ENCODE measurements at regions not wholly inside any gene's neighbourhood (a gene's known extent, or its start where the extent isn't known, plus 50 kb on each side); places are given as distances from the start of the nearest gene placed in this dataset.

DNA sequence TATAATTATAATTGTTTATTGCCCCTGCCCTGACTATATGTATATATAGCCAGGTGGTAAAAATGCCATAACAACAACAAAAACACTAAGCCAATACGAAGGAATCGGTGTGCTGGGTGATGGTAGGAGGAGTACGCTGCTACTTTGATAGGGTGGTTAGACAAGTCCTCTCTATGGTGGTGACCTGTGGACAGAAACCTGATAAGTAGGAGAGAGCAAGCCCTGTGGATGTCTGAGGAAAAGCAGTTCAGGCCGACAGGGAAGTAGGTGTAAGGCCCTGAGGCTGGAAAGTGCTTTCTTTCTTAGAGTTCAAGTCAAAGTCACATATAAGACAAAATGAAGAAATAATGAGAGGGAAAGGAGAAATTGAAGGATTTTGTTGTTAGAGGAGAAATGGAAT lies 823.8 kb upstream of the CELF2 start:
- Histone ChIP-seq H3K9me3 (ENCODE audit: control insufficient read depth in 5 of 5, low read length in 5 of 5) (no peaks in the 10 kb centered on the region), H3K4me3 (ENCODE audit: low read depth in 1 of 5, low read length in 5 of 5) (no peak overlapping the region), H3K27ac (ENCODE audit: low read depth, low read length) (no peak overlapping the region), H3K27me3 (ENCODE audit: control insufficient read depth in 5 of 5, insufficient read depth in 4 of 5, low read length in 5 of 5) (no peaks in the 10 kb centered on the region), H3K36me3 (ENCODE audit: control insufficient read depth in 5 of 5, insufficient read depth in 5 of 5, low read length in 5 of 5) (no peaks in the 10 kb centered on the region), H3K9ac (ENCODE audit: low read length in 5 of 5) (no peak overlapping the region), H3K4me1 (ENCODE audit: control insufficient read depth in 5 of 5, insufficient read depth in 5 of 5, low read length in 5 of 5) (no peaks in the 10 kb centered on the region)

DNA sequence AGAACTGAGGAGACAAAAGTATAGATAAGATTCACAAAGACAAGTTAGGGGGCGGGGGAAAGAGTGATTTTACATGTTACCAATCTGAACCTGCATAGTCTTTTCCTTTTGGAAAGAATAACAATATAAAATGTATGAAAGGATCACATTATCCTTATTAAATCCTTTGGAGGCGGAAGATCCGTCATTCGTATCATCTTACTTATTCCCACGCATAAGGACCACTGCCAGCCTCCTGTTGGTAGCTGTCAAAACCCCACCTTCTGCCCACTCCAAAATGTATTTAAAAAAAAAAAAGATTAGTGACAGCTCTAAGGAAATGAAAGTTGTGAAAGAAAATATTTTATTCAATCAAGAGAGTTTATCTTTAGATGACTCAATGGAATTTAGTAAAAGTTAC lies 821.0 kb upstream of the CELF2 start:
- Histone ChIP-seq H3K4me1 (ENCODE audit: control insufficient read depth in 5 of 5, insufficient read depth in 5 of 5, low read length in 5 of 5) (no peaks in the 10 kb centered on the region), H3K27me3 (ENCODE audit: control insufficient read depth in 5 of 5, insufficient read depth in 4 of 5, low read length in 5 of 5) (no peaks in the 10 kb centered on the region), H3K9ac (ENCODE audit: low read length in 5 of 5) (no peak overlapping the region), H3K27ac (ENCODE audit: low read depth, low read length) (no peak overlapping the region), H3K4me3 (ENCODE audit: low read depth in 1 of 5, low read length in 5 of 5) (no peak overlapping the region), H3K9me3 (ENCODE audit: control insufficient read depth in 5 of 5, low read length in 5 of 5) (no peaks in the 10 kb centered on the region), H3K36me3 (ENCODE audit: control insufficient read depth in 5 of 5, insufficient read depth in 5 of 5, low read length in 5 of 5) (no peaks in the 10 kb centered on the region)

DNA sequence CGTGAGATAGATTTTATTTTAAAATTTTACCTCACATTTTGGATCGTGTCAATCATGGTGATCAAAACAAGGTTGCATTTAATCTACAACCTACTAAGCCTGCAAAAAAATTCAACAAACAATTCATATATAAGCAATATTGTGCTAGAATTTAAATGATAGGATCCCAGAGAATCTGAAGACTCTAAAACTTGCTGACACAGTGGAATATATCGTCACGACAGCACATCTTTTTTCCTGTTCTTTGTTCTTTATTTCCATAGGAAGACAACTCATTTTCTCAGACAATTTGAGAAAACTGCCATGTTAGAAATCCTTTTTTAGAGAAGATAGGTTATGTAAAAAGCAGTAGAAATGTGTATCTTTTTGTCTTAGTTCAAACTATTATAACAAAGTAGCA lies 820.2 kb upstream of the CELF2 start:
- Histone ChIP-seq H3K4me1 (ENCODE audit: control insufficient read depth in 5 of 5, insufficient read depth in 5 of 5, low read length in 5 of 5) (no peaks in the 10 kb centered on the region), H3K4me3 (ENCODE audit: low read depth in 1 of 5, low read length in 5 of 5) (no peak overlapping the region), H3K27me3 (ENCODE audit: control insufficient read depth in 5 of 5, insufficient read depth in 4 of 5, low read length in 5 of 5) (no peaks in the 10 kb centered on the region), H3K27ac (ENCODE audit: low read depth, low read length) (no peak overlapping the region), H3K36me3 (ENCODE audit: control insufficient read depth in 5 of 5, insufficient read depth in 5 of 5, low read length in 5 of 5) (no peaks in the 10 kb centered on the region), H3K9ac (ENCODE audit: low read length in 5 of 5) (no peak overlapping the region), H3K9me3 (ENCODE audit: control insufficient read depth in 5 of 5, low read length in 5 of 5) (no peaks in the 10 kb centered on the region)

GRCh38 chr10:10198363-10198762 lies 819.3 kb upstream of the CELF2 start:
- H3K4me1 ChIP-seq (ENCODE audit: control insufficient read depth in 5 of 5, insufficient read depth in 5 of 5, low read length in 5 of 5): no peaks in the 10 kb centered on the region
- H3K27me3 ChIP-seq (ENCODE audit: control insufficient read depth in 5 of 5, insufficient read depth in 4 of 5, low read length in 5 of 5): no peaks in the 10 kb centered on the region
- H3K27ac ChIP-seq (ENCODE audit: low read depth, low read length): no peak overlapping the region
- H3K36me3 ChIP-seq (ENCODE audit: control insufficient read depth in 5 of 5, insufficient read depth in 5 of 5, low read length in 5 of 5): no peaks in the 10 kb centered on the region
- no peak overlapping the region for H3K4me3 ChIP-seq (ENCODE audit: low read depth in 1 of 5, low read length in 5 of 5)
- no peak overlapping the region for H3K9ac ChIP-seq (ENCODE audit: low read length in 5 of 5)
- peaks cover 0 to 6% (median 0%) of the 10 kb centered on the region in 5 donors for H3K9me3 ChIP-seq (ENCODE audit: control insufficient read depth in 5 of 5, low read length in 5 of 5)

GRCh38 chr10:10204415-10204814 lies 813.3 kb upstream of the CELF2 start:
- H3K27ac ChIP-seq (ENCODE audit: low read depth, low read length): no peak overlapping the region
- no peaks in the 10 kb centered on the region for H3K27me3 ChIP-seq (ENCODE audit: control insufficient read depth in 5 of 5, insufficient read depth in 4 of 5, low read length in 5 of 5)
- H3K4me1 ChIP-seq (ENCODE audit: control insufficient read depth in 5 of 5, insufficient read depth in 5 of 5, low read length in 5 of 5): peaks cover 0 to 3% (median 3%) of the 10 kb centered on the region in 5 donors
- H3K9me3 ChIP-seq (ENCODE audit: control insufficient read depth in 5 of 5, low read length in 5 of 5): peaks cover 0 to 20% (median 5%) of the 10 kb centered on the region in 5 donors
- H3K9ac ChIP-seq (ENCODE audit: low read length in 5 of 5): no peak overlapping the region
- H3K36me3 ChIP-seq (ENCODE audit: control insufficient read depth in 5 of 5, insufficient read depth in 5 of 5, low read length in 5 of 5): no peaks in the 10 kb centered on the region
- no peak overlapping the region for H3K4me3 ChIP-seq (ENCODE audit: low read depth in 1 of 5, low read length in 5 of 5)

GRCh38 chr10:10205906-10206305 lies 811.8 kb upstream of the CELF2 start:
- Histone ChIP-seq H3K36me3 (ENCODE audit: control insufficient read depth in 5 of 5, insufficient read depth in 5 of 5, low read length in 5 of 5) (no peaks in the 10 kb centered on the region), H3K27ac (ENCODE audit: low read depth, low read length) (no peak overlapping the region), H3K9ac (ENCODE audit: low read length in 5 of 5) (no peak overlapping the region), H3K4me3 (ENCODE audit: low read depth in 1 of 5, low read length in 5 of 5) (no peak overlapping the region), H3K27me3 (ENCODE audit: control insufficient read depth in 5 of 5, insufficient read depth in 4 of 5, low read length in 5 of 5) (no peaks in the 10 kb centered on the region), H3K4me1 (ENCODE audit: control insufficient read depth in 5 of 5, insufficient read depth in 5 of 5, low read length in 5 of 5) (peaks cover 0 to 3% (median 3%) of the 10 kb centered on the region in 5 donors), H3K9me3 (ENCODE audit: control insufficient read depth in 5 of 5, low read length in 5 of 5) (peaks cover 0 to 20% (median 5%) of the 10 kb centered on the region in 5 donors)

DNA sequence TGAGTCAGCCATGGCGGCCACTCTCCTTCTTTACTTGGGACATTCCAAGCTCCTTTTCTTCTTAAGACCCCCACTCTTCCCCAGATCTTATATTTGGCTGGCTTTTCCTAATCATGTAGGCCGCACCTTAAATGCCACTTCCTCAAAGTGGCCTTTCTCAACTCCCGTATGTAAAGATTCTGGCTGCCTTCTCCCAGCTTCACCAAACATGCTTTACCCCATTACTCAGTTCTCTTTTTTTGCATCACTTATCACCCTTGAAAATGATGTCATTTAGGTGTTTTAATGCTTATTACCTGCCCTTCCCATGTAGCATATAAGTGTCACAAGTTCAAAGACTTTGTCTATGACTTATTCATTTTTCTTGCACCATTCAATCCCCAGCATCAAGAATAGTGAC lies 810.1 kb upstream of the CELF2 start:
- peaks cover 0 to 3% (median 3%) of the 10 kb centered on the region in 5 donors for H3K4me1 ChIP-seq (ENCODE audit: control insufficient read depth in 5 of 5, insufficient read depth in 5 of 5, low read length in 5 of 5)
- H3K4me3 ChIP-seq (ENCODE audit: low read depth in 1 of 5, low read length in 5 of 5): no peak overlapping the region
- no peak overlapping the region for H3K27ac ChIP-seq (ENCODE audit: low read depth, low read length)
- H3K9ac ChIP-seq (ENCODE audit: low read length in 5 of 5): no peak overlapping the region
- H3K9me3 ChIP-seq (ENCODE audit: control insufficient read depth in 5 of 5, low read length in 5 of 5): peaks cover 0 to 20% (median 5%) of the 10 kb centered on the region in 5 donors
- H3K36me3 ChIP-seq (ENCODE audit: control insufficient read depth in 5 of 5, insufficient read depth in 5 of 5, low read length in 5 of 5): no peaks in the 10 kb centered on the region
- no peaks in the 10 kb centered on the region for H3K27me3 ChIP-seq (ENCODE audit: control insufficient read depth in 5 of 5, insufficient read depth in 4 of 5, low read length in 5 of 5)

DNA sequence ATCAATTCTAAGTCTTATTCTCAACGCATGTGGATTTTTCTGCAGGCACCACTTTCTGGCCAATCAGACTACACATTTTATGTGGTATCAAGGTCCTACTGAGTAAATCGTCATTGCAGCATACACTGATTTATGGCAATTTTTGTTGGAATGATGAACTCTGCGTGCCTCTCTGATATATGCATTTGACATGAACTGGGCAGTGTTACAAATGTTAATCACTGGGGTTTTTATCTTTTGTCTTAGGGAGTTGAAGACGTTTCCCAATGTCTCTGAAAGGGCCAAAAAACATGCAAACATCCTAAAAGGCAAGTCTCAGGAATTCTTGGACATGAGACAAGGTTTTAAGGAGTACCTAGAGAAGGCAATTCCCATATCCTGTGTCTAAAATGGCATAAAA lies 809.5 kb upstream of the CELF2 start:
- no peak overlapping the region for H3K9ac ChIP-seq (ENCODE audit: low read length in 5 of 5)
- no peaks in the 10 kb centered on the region for H3K27me3 ChIP-seq (ENCODE audit: control insufficient read depth in 5 of 5, insufficient read depth in 4 of 5, low read length in 5 of 5)
- H3K36me3 ChIP-seq (ENCODE audit: control insufficient read depth in 5 of 5, insufficient read depth in 5 of 5, low read length in 5 of 5): no peaks in the 10 kb centered on the region
- peaks cover 0 to 3% (median 3%) of the 10 kb centered on the region in 5 donors for H3K4me1 ChIP-seq (ENCODE audit: control insufficient read depth in 5 of 5, insufficient read depth in 5 of 5, low read length in 5 of 5)
- no peak overlapping the region for H3K27ac ChIP-seq (ENCODE audit: low read depth, low read length)
- no peak overlapping the region for H3K4me3 ChIP-seq (ENCODE audit: low read depth in 1 of 5, low read length in 5 of 5)
- H3K9me3 ChIP-seq (ENCODE audit: control insufficient read depth in 5 of 5, low read length in 5 of 5): peaks cover 0 to 17% (median 4%) of the 10 kb centered on the region in 5 donors

DNA sequence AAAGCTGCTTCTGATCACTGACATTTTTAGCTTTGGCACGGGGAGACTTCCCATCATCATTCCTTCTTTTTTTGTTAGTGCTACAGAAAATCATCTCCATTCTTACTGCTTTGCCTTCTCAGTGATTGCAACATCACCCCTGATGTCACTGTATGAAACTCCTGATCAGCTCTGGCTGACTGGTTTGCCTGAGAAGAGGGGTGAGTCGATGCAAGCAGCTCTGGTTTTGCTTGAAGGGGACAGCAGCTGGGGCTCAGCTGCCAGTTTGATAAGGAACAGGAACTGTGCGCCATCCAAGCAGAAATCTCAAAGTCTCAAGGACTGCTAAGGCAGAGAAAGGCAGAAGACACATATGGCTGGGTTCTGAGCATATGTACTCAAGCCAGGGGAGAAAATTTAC lies 808.5 kb upstream of the CELF2 start:
- Histone ChIP-seq H3K4me3 (ENCODE audit: low read depth in 1 of 5, low read length in 5 of 5) (no peak overlapping the region), H3K9me3 (ENCODE audit: control insufficient read depth in 5 of 5, low read length in 5 of 5) (peaks cover 0 to 8% (median 4%) of the 10 kb centered on the region in 5 donors), H3K27ac (ENCODE audit: low read depth, low read length) (no peak overlapping the region), H3K36me3 (ENCODE audit: control insufficient read depth in 5 of 5, insufficient read depth in 5 of 5, low read length in 5 of 5) (no peaks in the 10 kb centered on the region), H3K9ac (ENCODE audit: low read length in 5 of 5) (no peak overlapping the region), H3K4me1 (ENCODE audit: control insufficient read depth in 5 of 5, insufficient read depth in 5 of 5, low read length in 5 of 5) (peaks cover 0 to 3% (median 3%) of the 10 kb centered on the region in 5 donors), H3K27me3 (ENCODE audit: control insufficient read depth in 5 of 5, insufficient read depth in 4 of 5, low read length in 5 of 5) (no peaks in the 10 kb centered on the region)

- Histone ChIP-seq H3K9ac (ENCODE audit: low read length in 5 of 5) (no peak overlapping the region), H3K4me3 (ENCODE audit: low read depth in 1 of 5, low read length in 5 of 5) (no peak overlapping the region), H3K4me1 (ENCODE audit: control insufficient read depth in 5 of 5, insufficient read depth in 5 of 5, low read length in 5 of 5) (peaks cover 0 to 3% (median 3%) of the 10 kb centered on the region in 5 donors), H3K9me3 (ENCODE audit: control insufficient read depth in 5 of 5, low read length in 5 of 5) (no peaks in the 10 kb centered on the region), H3K27ac (ENCODE audit: low read depth, low read length) (no peak overlapping the region), H3K27me3 (ENCODE audit: control insufficient read depth in 5 of 5, insufficient read depth in 4 of 5, low read length in 5 of 5) (peaks cover 0 to 3% (median 0%) of the 10 kb centered on the region in 5 donors), H3K36me3 (ENCODE audit: control insufficient read depth in 5 of 5, insufficient read depth in 5 of 5, low read length in 5 of 5) (no peaks in the 10 kb centered on the region)
Measured at GRCh38 chr10:10211409-10211808, 806.3 kb upstream of the CELF2 start.

DNA sequence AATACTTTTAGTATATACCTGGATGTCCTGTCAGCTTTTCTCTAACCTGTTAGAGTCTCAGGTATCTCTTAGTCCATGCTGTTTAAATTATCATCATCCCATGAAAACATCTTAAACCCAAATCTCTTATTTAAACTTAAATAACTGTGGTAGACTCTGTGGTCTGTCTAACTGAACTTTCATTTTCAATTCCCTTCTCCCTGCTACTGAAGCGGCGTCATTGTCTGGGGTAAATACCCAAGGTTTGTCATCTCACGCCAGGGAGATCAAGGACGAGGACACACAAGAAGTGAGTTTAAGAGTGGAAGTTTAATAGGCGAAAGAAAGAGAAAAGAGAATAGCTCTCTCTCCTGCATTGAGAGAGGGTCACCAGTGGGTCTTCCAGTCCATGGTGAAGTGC lies 804.4 kb upstream of the CELF2 start:
- Histone ChIP-seq H3K4me3 (ENCODE audit: low read depth in 1 of 5, low read length in 5 of 5) (no peak overlapping the region), H3K36me3 (ENCODE audit: control insufficient read depth in 5 of 5, insufficient read depth in 5 of 5, low read length in 5 of 5) (no peaks in the 10 kb centered on the region), H3K4me1 (ENCODE audit: control insufficient read depth in 5 of 5, insufficient read depth in 5 of 5, low read length in 5 of 5) (peaks cover 0 to 3% (median 3%) of the 10 kb centered on the region in 5 donors), H3K27ac (ENCODE audit: low read depth, low read length) (no peak overlapping the region), H3K9ac (ENCODE audit: low read length in 5 of 5) (no peak overlapping the region), H3K9me3 (ENCODE audit: control insufficient read depth in 5 of 5, low read length in 5 of 5) (no peaks in the 10 kb centered on the region), H3K27me3 (ENCODE audit: control insufficient read depth in 5 of 5, insufficient read depth in 4 of 5, low read length in 5 of 5) (peaks cover 0 to 3% (median 0%) of the 10 kb centered on the region in 5 donors)
